ENCODE measurements at regions not wholly inside any gene's neighbourhood (a gene's known extent, or its start where the extent isn't known, plus 50 kb on each side); places are given as distances from the start of the nearest gene placed in this dataset.

GRCh38 chr2:12547566-12548170, 169.1 kb upstream of the TRIB2 start:
- TF ChIP-seq CTCF (IDR thresholded peaks at IDR 0.05), result no peak
- TF ChIP-seq POLR2A (IDR thresholded peaks at IDR 0.05), result no peak
- TF ChIP-seq POLR2AphosphoS5 (IDR thresholded peaks at IDR 0.05), result no peak

Measured in suprapubic skin (tissue), 4 donors.